RWPE1 (cell line): ENCODE measurements at regions not wholly inside any gene's neighbourhood (a gene's known extent, or its start where the extent isn't known, plus 50 kb on each side); places are given as distances from the start of the nearest gene placed in this dataset.

ENCODE experiments used
- CTCF ChIA-PET: fragments of 350-600 bp; sonication (Branson Sonifier 250); formaldehyde crosslinking; extraction: SDS; loops from one replicate; lab custom pipeline; 2021; lab: Yijun Ruan, JAX
- POLR2A ChIA-PET: fragments of 400-600 bp; formaldehyde crosslinking; extraction: SDS; loops from one replicate; lab custom pipeline; 2020; ENCODE audit warnings: antibody characterized with exemption; ENCODE audit not compliant: low non-redundant PET; lab: Yijun Ruan, JAX
- DNase-seq: peaks from one replicate; pipeline ENCODE4 v3.0.0; 2012; ENCODE audit warnings: low spot score
- H3K27ac ChIP-seq: fragments of 450-650 bp; 2 replicates; pipeline ENCODE4 v1.5.1; 2017
- TF ChIP-seq, protein P1 (sequence below): fragments of 450-650 bp; conservative IDR thresholded peaks from 2 replicates; pipeline ENCODE4 v1.5.1; 2017; ENCODE audit warnings: low read depth, mild to moderate bottlenecking

DNA sequence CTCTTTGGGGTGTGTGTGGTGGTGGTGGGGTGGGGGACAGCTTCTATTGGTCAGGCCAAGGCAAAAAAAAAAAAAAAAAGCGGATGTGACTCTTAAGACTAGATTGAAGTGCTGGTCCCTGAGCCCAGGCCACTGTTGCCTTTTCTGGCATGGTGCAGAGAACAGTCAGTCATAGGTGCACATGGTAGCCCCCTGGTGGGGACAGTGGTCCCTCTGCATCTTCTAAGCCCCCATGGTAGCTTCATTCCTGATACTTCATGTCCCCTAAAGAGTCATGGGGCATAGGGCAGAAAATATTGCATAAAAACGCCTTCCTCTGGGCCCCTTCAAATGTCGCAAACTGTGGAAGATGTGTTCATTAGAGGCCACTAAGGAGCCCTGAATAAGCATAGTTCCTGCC is 371.8 kb downstream of the NPHP4 start:
- POLR2A ChIA-PET, result no interaction called here
- no peak overlapping the region for H3K27ac ChIP-seq
- CTCF ChIA-PET, result interaction anchor here (0.6 to 1.0 kb wide), 2 partner anchors 125 to 493 kb away, joined by 3 to 5 read pairs; no protein-coding TSS in a partner anchor
- TF ChIP-seq, protein P1, sequence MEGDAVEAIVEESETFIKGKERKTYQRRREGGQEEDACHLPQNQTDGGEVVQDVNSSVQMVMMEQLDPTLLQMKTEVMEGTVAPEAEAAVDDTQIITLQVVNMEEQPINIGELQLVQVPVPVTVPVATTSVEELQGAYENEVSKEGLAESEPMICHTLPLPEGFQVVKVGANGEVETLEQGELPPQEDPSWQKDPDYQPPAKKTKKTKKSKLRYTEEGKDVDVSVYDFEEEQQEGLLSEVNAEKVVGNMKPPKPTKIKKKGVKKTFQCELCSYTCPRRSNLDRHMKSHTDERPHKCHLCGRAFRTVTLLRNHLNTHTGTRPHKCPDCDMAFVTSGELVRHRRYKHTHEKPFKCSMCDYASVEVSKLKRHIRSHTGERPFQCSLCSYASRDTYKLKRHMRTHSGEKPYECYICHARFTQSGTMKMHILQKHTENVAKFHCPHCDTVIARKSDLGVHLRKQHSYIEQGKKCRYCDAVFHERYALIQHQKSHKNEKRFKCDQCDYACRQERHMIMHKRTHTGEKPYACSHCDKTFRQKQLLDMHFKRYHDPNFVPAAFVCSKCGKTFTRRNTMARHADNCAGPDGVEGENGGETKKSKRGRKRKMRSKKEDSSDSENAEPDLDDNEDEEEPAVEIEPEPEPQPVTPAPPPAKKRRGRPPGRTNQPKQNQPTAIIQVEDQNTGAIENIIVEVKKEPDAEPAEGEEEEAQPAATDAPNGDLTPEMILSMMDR, result no peak
- no peak for DNase-seq

DNA sequence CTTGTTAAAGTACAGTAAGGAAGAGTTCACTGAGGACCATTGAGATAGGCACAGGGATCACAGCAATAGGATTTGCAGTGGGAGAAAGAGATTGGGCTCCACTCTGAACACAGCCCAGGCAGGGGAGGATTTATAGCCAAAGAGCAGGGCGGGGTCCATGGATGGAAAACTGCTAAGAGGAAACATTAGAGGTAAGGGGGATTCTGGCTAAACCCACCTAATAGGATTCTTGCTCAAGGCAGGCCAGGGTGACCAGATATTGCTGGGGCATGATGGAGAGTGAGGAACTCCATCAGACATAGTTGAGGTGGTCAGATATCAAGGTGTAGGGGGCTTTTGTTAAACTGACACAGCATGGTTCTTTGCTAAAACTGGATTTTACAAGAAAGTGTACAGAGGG is 372.8 kb downstream of the NPHP4 start:
- ChIA-PET CTCF (no interaction called here), POLR2A (no interaction called here)
- no peak for DNase-seq

DNA sequence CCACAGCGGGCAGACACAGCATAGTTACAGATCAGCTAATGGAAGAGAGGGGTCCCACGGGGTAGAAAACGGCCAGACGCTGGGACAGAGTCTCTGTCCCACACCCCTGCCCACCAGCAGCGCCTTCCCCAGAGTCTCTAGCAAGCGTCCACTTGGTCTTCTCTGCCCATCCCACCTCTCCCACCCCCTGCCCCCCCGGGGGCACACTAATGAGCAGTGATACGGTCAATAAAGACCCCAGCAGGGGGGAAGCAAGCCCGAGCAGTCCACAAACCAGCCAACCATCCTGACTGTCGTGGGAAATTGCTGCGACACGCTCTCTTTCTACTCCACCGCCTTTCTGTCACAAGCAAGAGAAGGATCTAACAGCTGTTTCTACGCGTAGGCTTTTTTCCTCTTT is 374.7 kb downstream of the NPHP4 start:
- no peak for DNase-seq
- POLR2A ChIA-PET, result no interaction called here
- CTCF ChIA-PET, result no interaction called here
- TF ChIP-seq, protein P1, result no peak
- H3K27ac ChIP-seq, result no peak overlapping the region

More for the DNA sequence above, 372.8 kb downstream of the NPHP4 start:
- no peak overlapping the region for H3K27ac ChIP-seq
- TF ChIP-seq, protein P1, result no peak

DNA sequence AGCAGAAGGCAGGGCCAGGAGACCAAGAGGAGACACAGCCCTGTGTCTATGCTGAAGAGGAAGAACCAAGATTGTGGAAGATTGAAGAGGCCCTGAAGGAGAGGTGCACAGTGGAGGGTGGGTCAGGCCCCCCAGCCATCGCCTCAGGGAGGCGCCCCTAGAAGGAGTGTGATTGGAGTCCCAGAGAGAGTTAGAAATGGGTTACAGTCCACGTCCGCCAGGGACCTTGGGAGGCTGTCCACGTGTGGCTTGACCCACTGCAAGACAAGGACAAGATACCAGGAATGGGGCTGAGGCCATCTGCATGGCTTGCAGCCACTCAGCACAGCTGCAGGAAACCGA is 375.1 kb downstream of the NPHP4 start:
- ChIA-PET CTCF (no interaction called here), POLR2A (no interaction called here)
- no peak overlapping the region for H3K27ac ChIP-seq
- no peak for DNase-seq
- TF ChIP-seq, protein P1, result no peak

DNA sequence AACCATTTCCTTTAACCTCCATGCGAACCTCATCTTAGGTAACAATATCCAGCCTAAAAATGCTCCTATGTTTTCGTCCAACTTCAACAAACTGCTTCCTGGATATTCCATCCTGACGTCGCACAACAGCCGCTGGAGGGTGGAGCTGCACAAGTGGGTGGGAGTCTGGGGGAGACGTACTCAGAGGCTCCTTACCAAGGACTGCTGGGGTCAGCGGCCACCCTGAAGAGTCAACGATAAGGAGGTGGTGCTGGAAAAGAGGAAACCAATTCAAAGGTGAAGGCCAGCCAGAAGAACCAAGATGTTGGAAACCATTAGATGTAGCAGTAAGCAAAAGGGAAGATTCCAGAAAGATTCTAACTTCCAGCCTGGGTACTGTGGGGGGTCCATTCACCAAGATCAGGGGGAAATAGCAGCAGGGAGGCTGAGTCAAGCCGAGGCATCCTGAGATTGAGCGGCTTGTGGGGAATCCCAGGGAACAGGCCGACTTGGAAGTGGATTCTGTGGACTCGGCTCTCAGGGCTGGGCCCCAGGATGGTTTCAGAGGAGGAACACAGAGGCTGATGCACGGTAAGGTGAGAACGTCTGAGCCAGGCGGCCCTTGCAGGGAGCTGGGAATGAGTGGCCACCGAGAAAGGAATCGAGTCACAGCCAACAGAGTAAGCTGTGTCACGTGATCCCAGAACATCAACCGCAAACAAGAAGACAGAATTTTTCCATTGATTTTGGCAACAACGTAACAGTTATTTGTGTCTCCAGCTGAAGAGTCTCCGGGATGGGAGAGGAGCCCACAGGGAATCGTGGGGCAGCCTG is 375.7 kb downstream of the NPHP4 start:
- ChIA-PET CTCF (no interaction called here), POLR2A (no interaction called here)
- TF ChIP-seq, protein P1, result no peak
- no peak overlapping the region for H3K27ac ChIP-seq
- no peak for DNase-seq

DNA sequence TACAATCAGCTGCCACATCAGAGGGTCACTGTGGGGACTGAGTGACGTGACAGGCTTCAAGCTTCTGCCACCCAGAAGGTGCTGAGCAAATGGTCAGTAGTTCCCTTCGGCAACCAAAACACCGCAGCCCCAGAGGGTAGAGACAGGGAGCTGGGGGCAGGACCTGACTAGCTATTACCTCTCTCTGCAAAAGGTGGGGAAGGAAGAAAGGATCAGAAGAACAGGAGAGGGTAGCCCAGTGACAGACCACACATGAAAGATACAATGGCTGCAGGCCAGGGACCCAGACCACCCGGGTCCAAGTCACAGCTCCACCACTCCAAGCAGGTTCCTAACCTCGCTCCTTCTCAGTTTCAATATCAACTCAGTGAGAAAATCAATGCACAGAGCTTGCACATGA is 377.1 kb downstream of the NPHP4 start:
- CTCF ChIA-PET, result interaction anchor here (0.8 to 1.1 kb wide), 2 partner anchors 131 to 959 kb away, joined by 3 read pairs; no protein-coding TSS in a partner anchor
- POLR2A ChIA-PET, result no interaction called here

More for the DNA sequence above, 377.1 kb downstream of the NPHP4 start:
- TF ChIP-seq, protein P1, result no peak
- no peak overlapping the region for H3K27ac ChIP-seq
- DNase-seq, result no peak
